WTC11 (cell line): ENCODE measurements at regions not wholly inside any gene's neighbourhood (a gene's known extent, or its start where the extent isn't known, plus 50 kb on each side); places are given as distances from the start of the nearest gene placed in this dataset.

ENCODE experiments used
- ATAC-seq: fragments of 200-7000 bp; cut with Tn5 transposase; 2 replicates; pipeline ENCODE4 v1.10.0; 2021; ENCODE audit warnings: mild to moderate bottlenecking, moderate library complexity
- CTCF ChIA-PET: fragments of 300-600 bp; sonication (Branson Sonifier 250); formaldehyde crosslinking; loops from one replicate; lab custom pipeline; 2021; ENCODE audit warnings: antibody characterized with exemption; lab: Charles Lee
- POLR2A ChIA-PET: fragments of 350-600 bp; sonication (Branson Sonifier 250); formaldehyde crosslinking; loops from one replicate; lab custom pipeline; 2021; ENCODE audit warnings: antibody characterized with exemption; lab: Charles Lee
- DNase-seq: peaks from one replicate; pipeline ENCODE4 v3.0.0; 2021; ENCODE audit warnings: low spot score
- H3K27ac Mint-ChIP-seq: 2 replicates; pipeline ENCODE4 v1.8.0; 2021; ENCODE audit warnings: mixed read lengths
- H3K27me3 Mint-ChIP-seq: 2 replicates; pipeline ENCODE4 v1.8.0; 2021; ENCODE audit warnings: low read depth, mild to moderate bottlenecking, moderate library complexity, mixed read lengths
- H3K36me3 Mint-ChIP-seq: 2 replicates; pipeline ENCODE4 v1.8.0; 2021; ENCODE audit warnings: mixed read lengths
- H3K4me1 Mint-ChIP-seq: 2 replicates; pipeline ENCODE4 v1.8.0; 2022; ENCODE audit warnings: mixed read lengths
- H3K4me3 Mint-ChIP-seq: 2 replicates; pipeline ENCODE4 v1.8.0; 2021; ENCODE audit warnings: mild to moderate bottlenecking, moderate library complexity, mixed read lengths
- H3K9me3 Mint-ChIP-seq: 2 replicates; pipeline ENCODE4 v1.8.0; 2021; ENCODE audit warnings: mixed read lengths
- ATF1 ChIP-seq: sonication (generic); formaldehyde crosslinking; IDR thresholded peaks from 2 replicates; pipeline ENCODE4 v1.8.1; 2023; ENCODE audit warnings: mild to moderate bottlenecking, moderate library complexity, missing genetic modification reagents
- CBFB ChIP-seq: sonication (generic); formaldehyde crosslinking; IDR thresholded peaks from 2 replicates; pipeline ENCODE4 v1.8.1; 2022; ENCODE audit warnings: mild to moderate bottlenecking, low read depth, missing genetic modification reagents
- EMX1 ChIP-seq: fragments of 250-450 bp; sonication (Bioruptor Pico); IDR thresholded peaks from 2 replicates; pipeline ENCODE4 v1.8.0; 2021; ENCODE audit warnings: mild to moderate bottlenecking
- FOXJ3 ChIP-seq: sonication (generic); formaldehyde crosslinking; IDR thresholded peaks from 2 replicates; pipeline ENCODE4 v1.9.0; 2021; ENCODE audit warnings: missing genetic modification reagents, mild to moderate bottlenecking, borderline replicate concordance
- FOXK1 ChIP-seq: sonication (generic); formaldehyde crosslinking; IDR thresholded peaks from 2 replicates; pipeline ENCODE4 v1.8.0; 2022; ENCODE audit warnings: mild to moderate bottlenecking, moderate library complexity, missing genetic modification reagents
- GABPB1 ChIP-seq: sonication (generic); formaldehyde crosslinking; IDR thresholded peaks from 2 replicates; pipeline ENCODE4 v1.8.1; 2023; ENCODE audit warnings: mild to moderate bottlenecking, missing genetic modification reagents
- HMGA2 ChIP-seq: fragments of 250-450 bp; sonication (Bioruptor Pico); IDR thresholded peaks from 2 replicates; pipeline ENCODE4 v1.4.0; 2021; ENCODE audit warnings: mild to moderate bottlenecking, moderate library complexity
- NFE2L1 ChIP-seq: sonication (generic); formaldehyde crosslinking; IDR thresholded peaks from 2 replicates; pipeline ENCODE4 v1.8.1; 2023; ENCODE audit warnings: missing genetic modification reagents
- NR1H2 ChIP-seq: sonication (generic); formaldehyde crosslinking; IDR thresholded peaks from 2 replicates; pipeline ENCODE4 v1.9.0; 2021; ENCODE audit warnings: mild to moderate bottlenecking, moderate library complexity, missing genetic modification reagents
- NR2C2 ChIP-seq: sonication (generic); formaldehyde crosslinking; IDR thresholded peaks from 2 replicates; pipeline ENCODE4 v1.8.0; 2022; ENCODE audit warnings: mild to moderate bottlenecking, missing genetic modification reagents
- SMAD4 ChIP-seq: sonication (generic); formaldehyde crosslinking; IDR thresholded peaks from 2 replicates; pipeline ENCODE4 v1.8.0; 2022; ENCODE audit warnings: mild to moderate bottlenecking, missing genetic modification reagents
- ZNF121 ChIP-seq: sonication (generic); formaldehyde crosslinking; IDR thresholded peaks from 2 replicates; pipeline ENCODE4 v1.8.0; 2023; ENCODE audit warnings: missing genetic modification reagents
- ZNF138 ChIP-seq: sonication (generic); formaldehyde crosslinking; conservative IDR thresholded peaks from 2 replicates; pipeline ENCODE4 v1.8.1; 2022; ENCODE audit warnings: mild to moderate bottlenecking, moderate library complexity, missing genetic modification reagents
- ZNF671 ChIP-seq: fragments of 250-450 bp; sonication (Bioruptor Pico); IDR thresholded peaks from 2 replicates; pipeline ENCODE4 v1.8.0; 2021; ENCODE audit warnings: mild to moderate bottlenecking
- TF ChIP-seq, protein P1 (sequence below): sonication (generic); formaldehyde crosslinking; IDR thresholded peaks from 2 replicates; pipeline ENCODE4 v1.8.1; 2023; ENCODE audit warnings: mild to moderate bottlenecking, missing genetic modification reagents
- TF ChIP-seq, protein P2 (sequence below): fragments of 250-450 bp; sonication (Bioruptor Pico); IDR thresholded peaks from 2 replicates; pipeline ENCODE4 v1.9.0; 2021; ENCODE audit warnings: mild to moderate bottlenecking
- TF ChIP-seq, protein P3 (sequence below): sonication (generic); formaldehyde crosslinking; IDR thresholded peaks from 2 replicates; pipeline ENCODE4 v1.8.0; 2023; ENCODE audit warnings: mild to moderate bottlenecking, missing genetic modification reagents
- TF ChIP-seq, protein P4 (sequence below): sonication (generic); formaldehyde crosslinking; IDR thresholded peaks from 2 replicates; pipeline ENCODE4 v1.8.1; 2023; ENCODE audit warnings: mild to moderate bottlenecking, missing genetic modification reagents, moderate library complexity
- TF ChIP-seq, protein P5 (sequence below): fragments of 250-450 bp; sonication (Bioruptor Pico); IDR thresholded peaks from 2 replicates; pipeline ENCODE4 v2.1.2; 2022; ENCODE audit warnings: mild to moderate bottlenecking, moderate library complexity

DNA sequence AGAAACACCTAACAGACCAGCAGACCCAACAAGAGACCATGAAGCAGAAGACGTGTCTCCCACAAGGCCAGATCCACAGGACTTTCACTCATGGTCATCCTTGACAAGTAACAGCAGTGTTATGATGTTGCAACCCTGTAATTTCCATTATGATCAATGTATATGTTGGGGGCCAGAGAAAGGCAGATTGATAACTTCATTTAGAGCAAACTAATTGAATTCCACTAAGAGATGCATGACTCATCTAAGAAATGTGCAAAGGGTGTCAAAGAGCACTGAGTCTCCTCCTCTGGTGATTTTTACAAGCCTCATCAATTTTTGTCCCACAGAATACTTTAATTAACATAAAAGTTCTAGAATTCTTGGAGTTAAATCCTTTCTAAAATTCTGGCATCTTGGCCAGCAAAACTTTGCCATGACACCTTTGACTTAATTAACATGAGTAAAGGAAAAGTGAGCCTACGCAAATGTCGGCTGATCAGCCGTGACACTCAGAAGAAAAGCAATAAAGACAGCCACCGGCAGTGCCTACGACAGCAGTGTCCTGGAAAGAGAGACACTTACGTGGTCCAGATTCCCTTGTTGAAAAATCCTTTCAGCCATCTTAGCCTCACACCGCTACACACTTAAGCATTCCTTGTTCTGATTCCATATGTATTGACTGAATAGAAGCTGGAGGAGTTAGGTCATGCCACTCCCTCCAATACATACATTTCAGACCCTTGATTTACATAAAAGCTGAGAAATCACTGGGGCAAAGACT, 370.2 kb upstream of the CCDC196 start:
- Mint-ChIP-seq H3K36me3 (no peaks in the 10 kb centered on the region), H3K27me3 (no peaks in the 10 kb centered on the region), H3K27ac (no peak overlapping the region), H3K4me3 (no peak overlapping the region)
- ChIA-PET CTCF (interaction anchor here (1.2 kb wide), 1 partner anchor 244 kb away, joined by 3 read pairs; no protein-coding TSS in a partner anchor), POLR2A (no interaction called here)
- DNase-seq = no peak
- no peak for ATAC-seq
- TF ChIP-seq ZNF671 (no peak), GABPB1 (CRISPR knock-in tag) (no peak), ZNF121 (CRISPR knock-in tag) (no peak)
- TF ChIP-seq, all 79 proteins: peak for 0
- Mint-ChIP-seq H3K9me3 (peaks cover 10% of the 10 kb centered on the region), H3K4me1 (peaks cover 37% of the 10 kb centered on the region)

DNA sequence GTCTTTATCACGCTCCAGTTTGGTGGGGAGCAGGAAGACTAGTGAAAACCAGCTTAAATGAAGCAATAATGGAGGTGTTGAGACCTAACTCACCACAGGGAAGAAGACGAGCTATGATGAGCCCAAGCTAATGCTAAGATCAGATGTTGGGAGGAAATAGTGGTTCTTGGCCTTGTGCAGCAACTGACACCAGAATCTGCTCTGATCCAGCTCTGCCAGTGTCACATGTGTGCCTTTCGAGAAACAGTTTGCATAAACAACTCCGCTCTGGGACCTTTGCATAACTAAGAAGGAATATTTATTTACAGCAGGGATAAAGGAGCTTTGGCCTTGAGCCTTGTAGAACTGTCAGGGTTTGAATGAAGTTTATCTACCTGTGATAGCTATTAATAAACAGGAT, 369.4 kb upstream of the CCDC196 start:
- Mint-ChIP-seq H3K9me3 (peaks cover 5% of the 10 kb centered on the region; the same call in 1 of the 2 replicates), H3K27me3 (no peaks in the 10 kb centered on the region)
- no peak for DNase-seq
- TF ChIP-seq CBFB (no peak), FOXJ3 (CRISPR knock-in tag) (no peak), SMAD4 (CRISPR knock-in tag) (no peak), NR1H2 (CRISPR knock-in tag) (no peak)
- TF ChIP-seq, protein P1, sequence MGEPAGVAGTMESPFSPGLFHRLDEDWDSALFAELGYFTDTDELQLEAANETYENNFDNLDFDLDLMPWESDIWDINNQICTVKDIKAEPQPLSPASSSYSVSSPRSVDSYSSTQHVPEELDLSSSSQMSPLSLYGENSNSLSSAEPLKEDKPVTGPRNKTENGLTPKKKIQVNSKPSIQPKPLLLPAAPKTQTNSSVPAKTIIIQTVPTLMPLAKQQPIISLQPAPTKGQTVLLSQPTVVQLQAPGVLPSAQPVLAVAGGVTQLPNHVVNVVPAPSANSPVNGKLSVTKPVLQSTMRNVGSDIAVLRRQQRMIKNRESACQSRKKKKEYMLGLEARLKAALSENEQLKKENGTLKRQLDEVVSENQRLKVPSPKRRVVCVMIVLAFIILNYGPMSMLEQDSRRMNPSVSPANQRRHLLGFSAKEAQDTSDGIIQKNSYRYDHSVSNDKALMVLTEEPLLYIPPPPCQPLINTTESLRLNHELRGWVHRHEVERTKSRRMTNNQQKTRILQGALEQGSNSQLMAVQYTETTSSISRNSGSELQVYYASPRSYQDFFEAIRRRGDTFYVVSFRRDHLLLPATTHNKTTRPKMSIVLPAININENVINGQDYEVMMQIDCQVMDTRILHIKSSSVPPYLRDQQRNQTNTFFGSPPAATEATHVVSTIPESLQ = no peak
- TF ChIP-seq, all 79 proteins: peak for 0
- no peak overlapping the region for H3K27ac Mint-ChIP-seq
- ChIA-PET POLR2A (no interaction called here), CTCF (interaction anchor here (1.2 kb wide), 1 partner anchor 243 kb away, joined by 3 read pairs; no protein-coding TSS in a partner anchor)
- H3K4me3 Mint-ChIP-seq = no peak overlapping the region
- H3K36me3 Mint-ChIP-seq = no peaks in the 10 kb centered on the region
- no peak for ATAC-seq
- peaks cover 37% of the 10 kb centered on the region for H3K4me1 Mint-ChIP-seq

DNA sequence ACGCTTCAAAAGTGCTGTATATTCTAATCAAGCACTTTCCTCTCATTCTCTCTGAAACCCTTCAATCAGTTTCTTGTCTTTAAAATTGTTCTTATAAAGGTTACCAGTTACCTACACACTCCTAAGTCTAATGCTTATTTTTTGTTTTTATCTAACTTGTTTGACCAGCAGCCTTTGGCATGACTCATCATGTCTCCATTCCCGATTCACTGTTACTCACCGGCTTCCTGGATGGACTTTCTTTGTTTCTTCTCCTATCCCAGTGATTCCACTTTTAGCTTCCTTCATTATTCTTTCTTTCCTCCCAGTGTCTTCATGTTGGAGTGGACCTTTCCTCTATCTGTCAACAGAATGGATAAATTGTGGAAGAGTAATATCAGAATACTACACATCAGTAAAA, 368.6 kb upstream of the CCDC196 start:
- H3K9me3 Mint-ChIP-seq = no peaks in the 10 kb centered on the region
- H3K36me3 Mint-ChIP-seq = no peaks in the 10 kb centered on the region
- TF ChIP-seq FOXJ3 (CRISPR knock-in tag) (no peak), NR1H2 (CRISPR knock-in tag) (no peak), EMX1 (CRISPR knock-in tag) (no peak), ATF1 (CRISPR knock-in tag) (no peak), HMGA2 (no peak), ZNF671 (no peak), ZNF138 (CRISPR knock-in tag) (no peak), NR2C2 (no peak), GABPB1 (CRISPR knock-in tag) (no peak), NFE2L1 (CRISPR knock-in tag) (no peak), FOXK1 (CRISPR knock-in tag) (no peak)
- TF ChIP-seq, protein P2, sequence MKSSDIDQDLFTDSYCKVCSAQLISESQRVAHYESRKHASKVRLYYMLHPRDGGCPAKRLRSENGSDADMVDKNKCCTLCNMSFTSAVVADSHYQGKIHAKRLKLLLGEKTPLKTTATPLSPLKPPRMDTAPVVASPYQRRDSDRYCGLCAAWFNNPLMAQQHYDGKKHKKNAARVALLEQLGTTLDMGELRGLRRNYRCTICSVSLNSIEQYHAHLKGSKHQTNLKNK (CRISPR knock-in tag) = no peak
- TF ChIP-seq, protein P3, sequence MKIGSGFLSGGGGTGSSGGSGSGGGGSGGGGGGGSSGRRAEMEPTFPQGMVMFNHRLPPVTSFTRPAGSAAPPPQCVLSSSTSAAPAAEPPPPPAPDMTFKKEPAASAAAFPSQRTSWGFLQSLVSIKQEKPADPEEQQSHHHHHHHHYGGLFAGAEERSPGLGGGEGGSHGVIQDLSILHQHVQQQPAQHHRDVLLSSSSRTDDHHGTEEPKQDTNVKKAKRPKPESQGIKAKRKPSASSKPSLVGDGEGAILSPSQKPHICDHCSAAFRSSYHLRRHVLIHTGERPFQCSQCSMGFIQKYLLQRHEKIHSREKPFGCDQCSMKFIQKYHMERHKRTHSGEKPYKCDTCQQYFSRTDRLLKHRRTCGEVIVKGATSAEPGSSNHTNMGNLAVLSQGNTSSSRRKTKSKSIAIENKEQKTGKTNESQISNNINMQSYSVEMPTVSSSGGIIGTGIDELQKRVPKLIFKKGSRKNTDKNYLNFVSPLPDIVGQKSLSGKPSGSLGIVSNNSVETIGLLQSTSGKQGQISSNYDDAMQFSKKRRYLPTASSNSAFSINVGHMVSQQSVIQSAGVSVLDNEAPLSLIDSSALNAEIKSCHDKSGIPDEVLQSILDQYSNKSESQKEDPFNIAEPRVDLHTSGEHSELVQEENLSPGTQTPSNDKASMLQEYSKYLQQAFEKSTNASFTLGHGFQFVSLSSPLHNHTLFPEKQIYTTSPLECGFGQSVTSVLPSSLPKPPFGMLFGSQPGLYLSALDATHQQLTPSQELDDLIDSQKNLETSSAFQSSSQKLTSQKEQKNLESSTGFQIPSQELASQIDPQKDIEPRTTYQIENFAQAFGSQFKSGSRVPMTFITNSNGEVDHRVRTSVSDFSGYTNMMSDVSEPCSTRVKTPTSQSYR (CRISPR knock-in tag) = no peak
- TF ChIP-seq, protein P4, sequence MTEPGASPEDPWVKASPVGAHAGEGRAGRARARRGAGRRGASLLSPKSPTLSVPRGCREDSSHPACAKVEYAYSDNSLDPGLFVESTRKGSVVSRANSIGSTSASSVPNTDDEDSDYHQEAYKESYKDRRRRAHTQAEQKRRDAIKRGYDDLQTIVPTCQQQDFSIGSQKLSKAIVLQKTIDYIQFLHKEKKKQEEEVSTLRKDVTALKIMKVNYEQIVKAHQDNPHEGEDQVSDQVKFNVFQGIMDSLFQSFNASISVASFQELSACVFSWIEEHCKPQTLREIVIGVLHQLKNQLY (CRISPR knock-in tag) = no peak
- TF ChIP-seq, protein P5, sequence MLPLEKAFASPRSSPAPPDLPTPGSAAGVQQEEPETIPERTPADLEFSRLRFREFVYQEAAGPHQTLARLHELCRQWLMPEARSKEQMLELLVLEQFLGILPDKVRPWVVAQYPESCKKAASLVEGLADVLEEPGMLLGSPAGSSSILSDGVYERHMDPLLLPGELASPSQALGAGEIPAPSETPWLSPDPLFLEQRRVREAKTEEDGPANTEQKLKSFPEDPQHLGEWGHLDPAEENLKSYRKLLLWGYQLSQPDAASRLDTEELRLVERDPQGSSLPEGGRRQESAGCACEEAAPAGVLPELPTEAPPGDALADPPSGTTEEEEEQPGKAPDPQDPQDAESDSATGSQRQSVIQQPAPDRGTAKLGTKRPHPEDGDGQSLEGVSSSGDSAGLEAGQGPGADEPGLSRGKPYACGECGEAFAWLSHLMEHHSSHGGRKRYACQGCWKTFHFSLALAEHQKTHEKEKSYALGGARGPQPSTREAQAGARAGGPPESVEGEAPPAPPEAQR = no peak
- peaks cover 37% of the 10 kb centered on the region for H3K4me1 Mint-ChIP-seq
- no peak overlapping the region for H3K27ac Mint-ChIP-seq
- POLR2A ChIA-PET = no interaction called here
- CTCF ChIA-PET = no interaction called here
- no peak for DNase-seq
- H3K4me3 Mint-ChIP-seq = no peak overlapping the region
- ATAC-seq = no peak
- H3K27me3 Mint-ChIP-seq = no peaks in the 10 kb centered on the region
